DMS153 (cell line): ENCODE measurements at regions not wholly inside any gene's neighbourhood (a gene's known extent, or its start where the extent isn't known, plus 50 kb on each side); places are given as distances from the start of the nearest gene placed in this dataset.
"Not testable (repeated sequence)": the region's sequence is repeated elsewhere in the genome, so short reads cannot be mapped to it uniquely, and the experiment has no call there.

Experiments used
- DNase-seq: peaks from one replicate; lab custom pipeline; 2025; lab: John Stamatoyannopoulos, UW

DNA sequence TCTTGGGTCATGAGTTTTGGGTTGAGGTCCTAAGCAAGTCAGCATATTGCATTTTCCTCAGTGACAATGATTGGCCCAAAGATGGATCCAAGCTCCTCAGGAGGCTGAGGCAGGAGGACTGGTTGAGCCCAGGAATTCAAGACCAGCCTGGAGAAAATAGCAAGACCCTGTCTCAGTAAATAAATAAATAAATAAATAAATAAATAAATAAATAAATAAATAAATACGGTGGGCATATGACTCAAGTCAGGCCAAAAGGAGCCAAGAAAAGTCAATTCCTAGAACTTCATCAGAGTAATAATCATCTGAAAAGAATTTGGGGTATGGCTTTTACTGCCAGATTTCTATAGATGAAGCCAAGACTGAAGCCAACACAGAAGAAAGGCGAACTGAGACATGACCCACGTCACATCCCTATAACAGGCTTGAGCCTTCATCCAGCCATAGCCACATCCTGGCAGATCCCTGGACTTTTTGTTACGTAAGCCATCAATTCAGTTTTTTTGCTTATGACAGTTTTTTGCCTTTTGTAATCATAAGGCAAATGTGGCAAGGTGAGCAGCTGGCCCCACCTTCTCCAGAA, 88.5 kb upstream of the NFASC start:
- DNase-seq = no peak

DNA sequence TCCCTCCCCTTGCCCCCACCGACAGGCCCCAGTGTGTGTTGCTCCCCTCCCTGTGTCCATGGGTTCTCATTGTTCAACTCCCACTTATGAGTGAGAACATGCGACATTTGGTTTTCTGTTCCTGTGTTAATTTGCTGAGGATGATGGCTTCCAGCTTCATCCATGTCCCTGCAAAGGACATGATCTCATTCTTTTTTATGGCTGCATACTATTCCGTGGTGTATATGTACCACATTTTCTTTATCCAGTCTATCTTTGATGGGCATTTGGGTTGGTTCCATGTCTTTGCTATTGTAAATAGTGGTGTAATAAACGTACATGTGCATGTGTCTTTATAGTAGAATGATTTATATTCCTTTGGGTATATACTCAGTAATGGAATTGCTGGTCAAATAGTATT, 85.6 kb upstream of the NFASC start:
- DNase-seq = not testable (repeated sequence)

DNA sequence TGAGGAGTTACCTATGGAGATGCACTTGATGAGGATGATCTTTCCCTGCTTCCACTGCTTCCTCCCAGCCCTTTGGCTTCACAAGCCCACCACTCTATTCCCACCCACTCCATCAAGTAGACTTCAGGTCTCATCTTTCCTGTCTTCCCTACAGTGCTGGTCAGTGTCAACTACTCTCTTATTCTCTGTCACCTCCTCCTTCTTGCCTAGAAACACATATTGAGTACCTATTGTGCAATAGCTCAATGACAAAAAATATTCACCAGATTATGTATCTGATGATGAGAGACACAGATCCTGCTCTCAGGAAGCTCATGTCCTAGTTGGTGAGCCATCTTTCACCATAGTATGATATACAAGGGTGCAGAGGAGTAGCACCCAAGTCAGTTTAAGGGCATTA, 82.2 kb upstream of the NFASC start:
- no peak for DNase-seq

DNA sequence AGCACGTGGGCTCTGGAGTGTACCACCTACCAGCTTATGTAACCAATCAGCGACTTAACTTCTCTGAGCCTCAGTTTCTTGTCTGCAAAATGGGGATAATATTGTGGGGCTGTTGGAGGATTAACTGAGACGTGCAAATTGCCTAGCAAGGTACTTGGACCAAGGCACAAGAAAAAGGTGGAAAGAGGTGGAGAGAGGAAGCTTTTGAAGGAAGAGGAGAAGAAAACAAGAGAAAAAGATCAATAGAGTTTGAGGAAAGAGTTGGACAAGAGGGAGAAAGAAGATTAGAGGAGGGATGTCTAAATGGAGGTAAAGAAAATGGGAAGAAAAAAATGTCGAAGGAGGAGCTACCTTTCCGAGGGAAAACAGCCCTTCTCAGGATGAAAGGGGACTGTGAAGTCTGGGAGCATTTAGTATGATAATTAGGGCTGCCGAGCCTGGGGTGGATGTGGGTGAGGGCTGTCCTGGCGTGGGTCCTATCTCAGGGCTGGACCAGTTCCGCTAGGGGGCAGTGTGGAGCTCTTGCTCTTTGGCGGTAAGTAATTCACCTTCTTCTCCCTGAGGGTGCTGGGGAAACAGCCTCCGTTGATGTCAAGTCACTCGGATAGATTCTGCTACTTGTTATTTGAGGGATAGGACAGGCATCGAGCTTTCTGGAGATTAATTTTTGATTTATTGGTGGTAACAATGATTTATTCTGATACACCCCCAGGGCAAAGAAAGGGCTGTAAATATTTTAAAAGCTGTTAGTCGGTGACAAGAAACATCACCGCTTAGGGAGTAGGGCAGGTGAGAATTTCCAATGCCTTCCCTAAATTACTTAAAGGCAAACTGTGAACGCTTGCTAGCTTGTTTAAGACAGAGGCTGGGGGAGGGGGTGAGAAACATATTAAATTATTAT, 79.0 kb upstream of the NFASC start:
- peak; percentile 53 for DNase-seq

DNA sequence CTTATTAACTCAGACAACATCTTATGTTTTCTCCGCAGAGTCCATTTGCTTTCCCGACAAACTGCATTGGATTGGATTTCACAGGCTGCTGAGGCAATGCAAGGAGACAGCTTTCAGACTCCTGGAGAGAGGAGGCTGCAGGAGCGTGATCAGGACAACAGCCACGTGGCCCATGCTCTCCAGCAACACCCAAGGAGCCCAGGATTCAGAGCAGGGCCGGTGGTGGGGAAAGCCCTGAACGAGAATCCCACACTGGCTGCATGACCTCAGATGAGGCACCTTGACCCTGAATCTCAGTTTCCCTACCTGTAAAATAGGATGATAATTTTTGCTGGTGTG, 78.3 kb upstream of the NFASC start:
- no peak for DNase-seq

DNA sequence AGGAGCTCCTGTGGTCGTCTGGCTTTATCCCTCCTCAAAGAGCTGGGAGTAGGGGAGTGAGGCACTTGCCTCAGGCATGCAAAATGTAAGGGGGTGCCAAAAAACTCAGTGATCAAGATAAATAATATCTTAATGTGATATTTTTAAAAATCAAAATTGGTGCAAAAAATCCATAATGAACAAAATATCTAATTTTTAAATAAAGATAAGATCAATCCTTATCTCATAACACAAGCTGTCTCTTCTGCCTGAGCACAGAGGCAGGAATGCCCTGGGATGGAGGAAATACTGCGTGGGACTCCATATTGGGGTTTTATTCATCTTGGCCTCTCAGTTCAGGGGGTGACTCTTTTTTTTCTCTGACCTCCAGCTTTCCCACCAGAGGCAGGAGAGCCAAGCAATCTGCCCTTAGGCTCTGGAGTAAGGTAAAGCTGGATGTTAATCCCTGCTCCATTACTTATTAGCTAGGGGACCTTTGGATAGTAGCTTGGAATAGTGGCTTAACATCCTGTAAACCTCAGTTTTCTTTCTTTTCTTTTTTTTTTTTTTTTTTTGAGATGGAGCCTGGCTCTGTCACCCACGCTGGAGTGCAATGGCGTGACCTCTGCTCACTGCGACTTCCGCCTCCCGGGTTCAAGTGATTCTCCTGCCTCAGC, 77.3 kb upstream of the NFASC start:
- DNase-seq = no peak

DNA sequence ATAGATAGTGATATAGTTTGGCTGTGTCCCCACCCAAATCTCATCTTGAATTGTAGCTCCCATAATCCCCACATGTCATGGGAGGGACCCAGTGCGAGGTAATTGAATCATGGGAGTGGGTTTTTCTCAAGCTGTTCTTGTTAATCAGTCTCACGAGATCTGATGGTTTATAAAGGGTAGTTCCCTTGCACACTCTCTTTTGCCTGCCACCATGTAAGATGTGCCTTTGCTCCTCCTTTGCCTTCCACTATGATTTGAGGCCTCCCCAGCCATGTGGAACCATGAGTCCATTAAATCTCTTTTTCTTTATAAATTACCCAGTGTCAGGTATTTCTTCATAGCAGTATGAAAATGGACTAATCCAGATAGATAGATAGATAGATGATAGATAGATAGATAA, 73.8 kb upstream of the NFASC start:
- DNase-seq = not testable (repeated sequence)

DNA sequence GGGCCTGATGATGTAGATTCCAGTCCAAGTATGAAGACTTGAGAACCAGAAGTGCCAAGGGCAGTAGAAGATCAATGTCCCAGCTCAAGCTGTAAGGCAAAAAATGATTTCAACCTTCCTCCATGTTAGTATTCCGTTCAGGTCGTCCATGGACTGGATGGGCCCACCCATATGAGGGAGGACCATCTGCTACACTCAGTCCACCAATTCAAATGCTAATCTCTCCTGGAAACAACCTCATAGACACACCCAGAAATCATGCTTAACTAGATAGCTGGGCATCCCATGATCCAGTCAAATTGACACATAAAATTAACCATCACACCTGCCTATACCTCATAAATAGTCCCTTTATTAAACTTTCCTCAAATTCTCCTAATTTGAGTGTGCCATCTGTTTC, 73.3 kb upstream of the NFASC start:
- DNase-seq = no peak

DNA sequence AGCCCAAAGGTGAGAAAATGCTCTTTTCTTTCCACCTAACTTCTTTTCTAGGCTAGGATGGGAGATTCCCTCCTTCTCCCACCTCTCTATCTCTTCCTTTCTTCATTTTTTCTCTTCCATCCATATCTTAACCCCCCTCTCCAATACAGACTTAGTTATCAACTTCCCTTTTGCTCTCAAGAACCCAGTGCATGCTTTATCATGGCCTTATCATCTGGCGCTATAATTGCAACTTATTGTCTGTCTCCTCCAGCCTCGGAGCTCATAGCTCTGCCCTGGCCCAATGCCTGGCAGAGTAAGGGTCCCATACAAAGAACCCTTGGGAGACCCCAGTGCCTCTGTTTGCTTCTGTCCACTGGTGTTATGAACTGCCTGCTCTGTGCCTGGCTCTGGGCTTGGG, 71.0 kb upstream of the NFASC start:
- DNase-seq = no peak

DNA sequence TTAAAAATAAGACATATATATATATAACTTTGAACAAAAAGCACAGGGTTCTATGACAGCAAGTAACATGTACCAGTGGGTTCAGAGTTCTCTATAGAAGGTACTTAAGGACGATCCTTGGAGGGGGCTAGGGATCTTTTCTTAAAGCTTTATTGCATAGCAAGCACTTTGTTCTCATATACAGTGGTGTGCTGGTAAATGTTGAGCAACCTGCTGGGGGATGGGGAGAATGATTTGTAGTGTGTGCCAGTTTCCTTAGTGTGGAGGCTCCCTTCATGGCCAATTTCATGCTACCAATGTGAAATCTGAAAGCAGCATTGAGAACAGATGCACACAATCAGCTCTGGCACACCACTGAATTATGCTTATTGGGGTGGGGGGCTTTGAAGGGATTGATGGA, 69.5 kb upstream of the NFASC start:
- no peak for DNase-seq

DNA sequence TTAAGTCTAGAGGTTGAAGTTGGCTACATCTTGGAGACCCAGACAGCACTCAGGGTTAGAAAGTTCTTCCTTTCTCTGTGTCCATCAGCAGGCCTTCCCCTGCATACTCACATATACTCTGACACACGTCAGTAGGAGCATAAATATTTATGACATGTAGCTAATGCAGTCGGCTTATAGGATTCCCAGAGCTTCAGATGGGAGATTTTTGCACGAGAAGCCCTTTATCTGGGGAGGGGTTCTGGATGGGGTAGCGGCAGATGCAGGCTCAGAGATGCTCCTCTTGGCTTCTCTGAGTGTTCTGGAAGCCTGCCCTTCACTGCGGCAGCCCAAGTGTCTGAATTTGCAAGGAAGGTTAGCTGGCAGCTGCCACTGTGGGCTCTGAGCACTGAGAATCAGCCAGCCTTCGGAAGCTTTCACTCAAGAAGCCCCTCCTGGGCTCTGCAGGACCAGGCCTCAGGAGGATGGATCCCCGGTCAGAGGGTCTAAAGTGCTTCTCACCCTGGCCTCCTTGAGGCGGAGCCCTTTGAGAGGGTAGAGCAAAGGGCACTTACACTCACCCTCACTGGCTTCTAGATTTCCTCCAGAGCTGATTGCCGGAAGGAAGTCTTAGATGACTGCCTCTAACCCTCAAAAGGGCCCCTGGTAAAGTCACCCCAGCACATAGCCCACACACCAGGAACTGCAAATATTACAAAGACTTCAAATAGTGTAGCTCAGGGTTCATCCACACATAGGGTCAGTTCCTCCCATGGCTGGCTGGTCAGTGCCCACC, 68.1 kb upstream of the NFASC start:
- no peak for DNase-seq

DNA sequence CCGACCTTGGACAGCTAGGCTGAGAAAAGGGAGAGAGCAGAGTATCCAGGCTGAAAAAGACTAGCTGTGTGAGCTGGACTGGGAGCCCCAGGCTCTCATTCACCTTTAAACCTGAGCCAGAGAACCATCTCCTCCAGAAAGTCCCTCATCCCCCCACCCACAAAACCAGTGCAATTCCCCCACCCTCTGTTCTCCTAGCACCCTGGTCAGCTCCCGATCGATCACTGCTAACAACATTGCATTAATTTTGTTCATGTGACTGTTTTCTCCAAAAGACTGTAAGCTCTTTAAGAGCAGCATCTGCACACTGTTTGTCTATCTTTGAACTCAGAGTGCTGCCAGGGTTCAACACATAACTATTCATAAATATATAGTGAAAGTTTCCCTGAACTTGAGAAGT, 67.1 kb upstream of the NFASC start:
- no peak for DNase-seq

DNA sequence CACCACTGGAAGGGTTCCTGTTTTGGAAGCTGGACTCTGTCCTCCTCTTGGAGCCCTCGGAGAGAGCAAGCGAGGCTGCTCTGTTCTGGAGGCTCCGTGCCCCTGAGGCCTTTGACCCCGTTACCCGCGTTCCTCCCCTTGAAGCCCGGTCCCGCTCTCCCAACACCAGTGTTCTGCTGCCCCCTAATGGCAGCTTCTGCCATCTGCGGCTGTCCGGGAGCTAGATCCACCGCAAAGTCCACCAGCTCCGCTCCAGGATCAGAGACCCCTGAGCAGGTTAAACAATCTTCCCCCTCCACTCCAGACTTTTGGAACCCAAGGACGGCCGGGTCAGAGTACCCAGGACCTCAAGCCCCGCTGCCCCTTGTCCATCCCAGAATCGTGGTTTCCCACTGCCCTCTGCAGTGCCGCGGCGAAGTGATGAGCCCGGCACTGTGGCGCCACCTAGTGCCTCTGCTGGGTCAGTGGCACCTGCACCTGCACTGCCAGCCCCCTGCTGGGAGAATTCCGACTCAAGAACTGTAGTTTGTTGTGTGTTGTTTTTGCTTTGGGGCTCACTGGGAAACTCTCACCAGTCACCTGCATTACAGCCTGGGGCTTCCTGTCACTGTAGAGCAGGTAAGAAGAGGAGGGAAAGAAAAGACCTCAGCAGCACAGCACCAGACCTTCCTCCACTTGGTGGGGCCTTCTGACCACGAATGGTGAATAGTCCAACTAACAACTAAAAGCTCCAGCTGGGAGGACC, 63.5 kb upstream of the NFASC start:
- DNase-seq = peak; percentile 75

DNA sequence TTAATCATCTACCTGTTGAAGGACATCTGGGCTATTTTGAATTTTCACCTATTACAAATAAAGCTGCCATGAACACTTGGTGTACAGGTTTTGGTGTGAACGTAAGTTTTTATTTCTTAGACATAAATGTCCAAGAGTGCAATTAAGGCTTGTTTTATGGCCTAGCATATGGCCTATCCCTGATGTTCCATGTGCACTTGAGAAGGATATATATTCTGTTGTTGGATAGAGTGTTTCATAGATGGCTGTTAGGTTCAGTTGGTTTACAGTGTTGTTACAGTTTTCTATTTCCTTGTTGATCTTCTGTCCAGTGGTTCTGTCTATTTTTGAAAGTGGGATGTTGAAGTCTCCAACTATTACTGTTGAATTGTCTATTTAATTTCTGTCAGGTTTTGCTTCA, 61.2 kb upstream of the NFASC start:
- peak; percentile 37 for DNase-seq

DNA sequence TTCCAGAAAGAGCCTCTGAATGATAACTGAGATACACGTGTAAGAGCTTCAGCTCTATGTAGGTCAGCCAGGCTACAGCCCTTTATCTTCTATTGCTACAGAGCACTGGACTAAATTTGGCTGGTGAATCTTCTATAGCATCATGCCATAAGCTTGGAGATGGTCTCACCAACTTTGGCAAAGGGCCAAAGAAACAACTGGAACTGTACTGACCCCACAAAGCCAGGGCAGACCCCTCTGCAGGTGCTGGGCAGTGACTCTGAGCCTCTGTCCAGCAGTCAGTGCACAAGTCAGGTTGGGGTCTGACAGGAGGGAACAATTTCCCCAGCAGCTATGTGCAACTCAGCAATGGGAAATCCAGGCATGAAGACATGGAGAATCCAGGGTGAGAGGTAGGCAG, 57.8 kb upstream of the NFASC start:
- no peak for DNase-seq

DNA sequence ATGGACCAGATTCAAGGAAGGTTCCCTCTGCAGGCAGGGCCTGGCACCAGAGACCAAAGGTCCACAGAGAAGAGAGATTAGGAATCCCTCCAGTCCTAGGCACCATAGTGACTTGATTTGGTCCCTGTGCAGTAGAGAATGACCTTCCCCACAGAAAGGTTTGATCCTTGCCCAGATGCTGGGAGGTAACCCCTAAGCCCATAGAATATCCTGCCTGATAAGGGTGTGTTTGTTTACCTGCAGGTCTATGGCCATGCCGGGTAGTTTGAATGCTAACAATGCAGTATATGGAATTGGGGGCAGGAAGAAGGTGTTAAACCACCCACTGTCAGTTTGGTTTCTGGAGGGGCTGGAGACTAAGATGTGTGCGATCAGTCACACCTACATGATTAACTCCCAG, 57.1 kb upstream of the NFASC start:
- no peak for DNase-seq

DNA sequence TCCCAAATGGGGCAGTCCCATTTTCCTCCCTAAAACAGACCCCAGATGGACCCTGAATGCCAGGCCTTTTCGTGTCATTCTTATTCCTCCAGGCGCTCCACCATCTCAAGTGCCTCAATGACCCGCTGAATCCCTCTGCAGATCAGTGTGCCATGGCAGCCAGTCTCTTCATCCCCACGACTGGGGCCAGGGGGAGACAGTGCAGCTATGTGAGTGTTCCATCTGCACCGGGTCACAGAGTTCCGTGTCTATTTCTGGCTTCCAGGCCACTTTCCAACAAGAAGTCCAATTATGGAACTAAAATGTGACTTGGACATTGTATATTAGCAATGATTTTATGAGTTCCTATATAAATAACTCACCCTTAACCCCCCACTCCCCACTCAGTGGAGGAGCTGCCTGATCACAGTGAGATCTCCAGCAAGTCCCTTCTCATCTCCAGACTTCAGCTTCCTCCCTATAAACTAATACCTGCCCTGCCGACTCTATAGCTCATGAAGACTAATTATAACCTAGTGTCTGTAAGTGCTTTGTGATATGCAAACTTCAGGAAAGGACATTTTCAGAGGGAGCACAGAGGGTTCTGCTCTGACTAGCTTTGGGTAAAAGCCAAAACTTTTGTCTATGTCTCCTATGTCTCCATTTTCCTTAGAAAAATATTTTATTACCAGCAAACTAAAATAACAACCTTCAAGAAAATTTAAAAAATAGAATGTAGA, 56.3 kb upstream of the NFASC start:
- DNase-seq = no peak

DNA sequence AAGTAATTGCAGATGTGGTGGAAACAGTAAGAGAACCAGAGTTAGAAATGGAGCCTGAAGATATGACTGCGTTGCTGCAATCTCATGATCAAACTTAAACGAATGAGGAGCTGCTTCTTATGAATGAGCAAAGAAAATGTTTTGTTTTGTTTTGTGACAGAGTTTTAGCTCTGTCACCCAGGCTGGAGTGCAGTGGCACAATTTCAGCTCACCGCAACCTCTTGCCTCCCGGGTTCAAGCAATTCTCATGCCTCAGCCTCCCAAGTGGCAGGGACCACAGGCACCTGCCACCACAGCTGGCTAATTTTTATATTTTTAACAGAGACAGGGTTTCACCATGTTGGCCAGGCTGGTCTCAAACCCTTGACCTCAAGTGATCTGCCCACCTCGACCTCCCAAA, 53.3 kb upstream of the NFASC start:
- DNase-seq = no peak

DNA sequence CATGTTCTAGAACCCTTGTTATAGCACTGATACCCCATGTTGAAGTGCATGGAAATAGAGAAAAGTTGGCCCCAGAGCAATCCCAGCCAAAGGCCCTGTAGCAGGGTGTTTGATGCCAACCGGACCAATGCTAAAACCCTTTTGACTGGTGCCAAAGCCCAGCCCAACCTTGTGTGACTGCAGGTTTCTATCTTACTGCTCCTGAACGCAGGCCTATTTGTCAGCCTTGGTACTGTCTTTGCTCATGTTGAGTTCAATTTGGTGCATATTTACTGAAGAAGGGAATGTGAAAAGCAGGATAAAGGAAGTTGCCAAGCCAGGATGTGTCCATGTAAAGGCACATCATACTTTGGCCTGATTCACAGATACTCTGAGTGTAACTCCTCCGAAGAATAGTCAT, 51.7 kb upstream of the NFASC start:
- DNase-seq = no peak

DNA sequence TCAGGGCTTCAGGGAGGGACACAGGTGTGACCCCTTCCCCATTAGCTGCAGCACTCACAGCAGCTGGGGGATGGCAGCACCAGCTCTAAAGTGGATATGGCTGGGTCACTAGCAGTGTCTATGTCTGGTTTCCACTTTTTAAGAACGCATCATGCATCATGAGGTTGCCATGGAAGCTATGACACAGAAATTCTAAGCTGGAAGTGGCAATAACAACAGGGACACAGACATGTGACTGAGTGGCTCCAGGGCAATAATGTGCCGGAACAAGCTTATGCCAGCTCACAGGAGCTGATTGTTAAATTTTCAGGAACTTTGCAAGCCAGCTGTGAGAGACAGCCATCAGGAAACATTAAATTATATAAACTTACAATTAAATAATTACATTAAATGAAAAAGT, 51.2 kb upstream of the NFASC start:
- DNase-seq = peak; percentile 21
